ENCODE measurements at regions not wholly inside any gene's neighbourhood (a gene's known extent, or its start where the extent isn't known, plus 50 kb on each side); places are given as distances from the start of the nearest gene placed in this dataset.
"Not testable (repeated sequence)": the region's sequence is repeated elsewhere in the genome, so short reads cannot be mapped to it uniquely, and the experiment has no call there.

GRCh38 chr14:37712976-37713431, 117.6 kb downstream of the TTC6 start:
- no peak for DNase-seq

DNA sequence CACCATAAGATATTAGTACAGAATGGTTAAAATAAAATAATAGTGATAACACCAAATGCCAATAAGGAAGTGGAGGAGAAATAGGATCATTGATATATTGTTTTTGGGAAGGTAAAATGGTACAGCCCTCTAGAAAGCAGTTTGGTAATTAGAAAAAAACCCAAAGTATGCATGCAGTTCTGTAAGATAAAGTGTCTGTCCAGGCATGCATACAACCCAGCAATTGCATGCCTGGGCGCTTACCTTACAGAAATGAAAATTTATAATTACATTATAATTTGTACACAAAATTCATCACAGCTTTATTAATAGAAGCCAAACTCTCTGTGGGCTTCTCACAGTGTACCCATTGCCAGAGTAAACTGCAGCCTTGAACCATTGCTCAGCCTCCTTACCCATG, 124.7 kb downstream of the TTC6 start:
- DNase-seq: no peak

DNA sequence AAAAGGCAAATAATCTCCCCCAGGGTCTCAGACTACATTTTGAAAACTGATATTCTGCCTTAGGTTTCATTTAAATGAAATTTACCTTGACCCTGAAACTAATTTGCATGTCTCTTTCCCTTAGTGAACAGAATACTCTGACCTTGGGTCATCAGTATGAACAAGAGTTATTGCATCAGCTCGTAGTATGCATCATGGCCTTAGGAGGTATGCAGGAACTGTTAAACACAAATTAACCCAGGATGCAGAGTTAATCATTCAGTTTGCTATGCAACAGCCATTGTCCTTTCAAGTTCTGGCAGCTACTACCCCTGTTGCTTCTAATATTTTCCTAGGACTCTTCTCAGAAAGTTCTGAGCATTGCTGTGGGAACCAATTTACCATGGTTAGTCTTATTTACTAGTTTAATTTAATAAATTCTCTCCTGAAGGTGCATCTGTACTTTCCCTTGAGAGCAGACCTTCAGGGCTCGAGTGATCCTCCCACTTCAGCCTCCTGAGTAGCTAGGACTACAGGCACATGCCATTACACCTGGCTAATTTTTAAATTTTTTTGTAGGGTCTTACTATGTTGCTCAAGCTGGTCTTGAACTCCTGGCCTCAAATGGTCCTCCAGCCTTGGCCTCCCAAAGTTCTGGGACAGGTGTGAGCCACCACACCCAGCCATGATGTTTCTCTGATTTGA, 126.7 kb downstream of the TTC6 start:
- peak; percentile 10 for DNase-seq

- DNase-seq: no peak
These were observed 128.1 kb downstream of the TTC6 start for GRCh38 chr14:37723515-37723914.

- DNase-seq: no peak
These were observed 131.3 kb downstream of the TTC6 start for GRCh38 chr14:37726708-37727107.

- DNase-seq: no peak
These were observed 133.8 kb downstream of the TTC6 start for GRCh38 chr14:37729218-37729617.

GRCh38 chr14:37731094-37731493, 135.7 kb downstream of the TTC6 start:
- DNase-seq: no peak

DNA sequence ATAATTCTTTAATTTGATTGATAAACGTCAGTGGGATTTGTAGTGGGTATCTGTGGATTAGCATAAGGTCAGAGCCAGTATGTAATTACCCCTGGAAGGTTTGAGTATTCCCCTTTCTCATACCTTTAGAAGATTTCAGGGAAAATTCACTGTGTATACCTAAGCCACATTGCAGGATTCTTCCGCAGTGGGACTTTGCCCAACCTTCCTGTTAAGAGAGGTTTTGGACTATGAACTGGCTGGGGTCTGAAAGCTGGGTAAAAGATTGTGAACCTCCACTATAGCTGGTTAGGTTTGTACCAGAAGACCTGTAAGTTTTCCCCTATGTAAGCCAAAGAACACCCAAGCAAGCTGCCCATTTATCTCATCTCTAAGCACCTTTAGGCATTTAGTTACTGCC, 150.2 kb downstream of the TTC6 start:
- DNase-seq: no peak

DNA sequence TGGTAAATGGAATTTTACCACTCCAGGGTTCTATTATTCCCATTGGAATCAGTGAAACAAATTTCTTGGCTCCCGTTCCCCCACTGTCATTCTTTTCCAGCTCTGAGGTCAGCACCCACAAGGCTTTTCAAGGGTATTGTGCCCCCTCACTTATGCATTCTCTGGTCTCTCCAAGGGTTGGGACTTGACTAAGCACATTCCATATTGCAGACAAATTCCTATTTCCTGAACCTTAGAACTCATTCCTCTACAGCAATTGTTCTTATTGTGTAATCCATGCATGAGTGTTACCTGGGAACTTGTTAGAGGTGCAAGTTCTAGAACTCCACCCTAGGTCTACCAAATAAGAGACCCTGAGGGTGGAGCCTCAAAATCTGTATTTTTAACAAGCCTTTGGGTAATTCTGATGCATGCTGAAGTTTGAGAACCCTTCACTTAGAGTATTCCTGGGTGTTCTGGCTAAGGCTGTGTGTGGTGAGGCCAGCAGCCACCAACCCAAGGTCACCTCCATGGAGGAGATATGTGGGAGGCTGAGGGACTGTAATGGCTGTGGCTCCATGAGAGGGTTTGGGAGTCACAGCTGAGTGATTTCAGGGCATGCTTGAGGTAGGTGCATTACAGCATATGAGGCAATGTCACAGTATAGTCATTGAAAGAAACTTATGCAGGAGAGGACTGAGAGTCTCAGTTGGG, 150.9 kb downstream of the TTC6 start:
- no peak for DNase-seq

DNA sequence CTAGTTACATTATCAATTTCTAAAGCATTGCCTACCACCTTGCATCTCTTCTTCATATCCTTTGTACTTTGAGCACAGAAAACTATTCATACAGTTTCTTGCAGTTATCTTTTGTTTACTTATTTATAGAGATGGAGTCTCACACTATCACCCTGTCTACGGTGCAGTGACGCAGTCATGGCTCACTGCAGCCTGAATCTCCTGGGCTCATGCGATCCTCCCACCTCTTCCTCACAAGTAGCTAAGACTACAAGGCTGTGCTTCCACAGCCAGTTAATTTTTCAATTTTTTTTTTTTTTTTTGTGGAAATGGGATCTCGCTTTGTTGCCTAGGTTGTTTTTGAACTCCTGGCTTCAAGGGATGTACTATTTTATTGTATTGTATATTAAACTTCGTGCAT, 158.0 kb downstream of the TTC6 start:
- no peak for DNase-seq

GRCh38 chr14:37760275-37760674, 164.8 kb downstream of the TTC6 start:
- DNase-seq: not testable (repeated sequence)

DNA sequence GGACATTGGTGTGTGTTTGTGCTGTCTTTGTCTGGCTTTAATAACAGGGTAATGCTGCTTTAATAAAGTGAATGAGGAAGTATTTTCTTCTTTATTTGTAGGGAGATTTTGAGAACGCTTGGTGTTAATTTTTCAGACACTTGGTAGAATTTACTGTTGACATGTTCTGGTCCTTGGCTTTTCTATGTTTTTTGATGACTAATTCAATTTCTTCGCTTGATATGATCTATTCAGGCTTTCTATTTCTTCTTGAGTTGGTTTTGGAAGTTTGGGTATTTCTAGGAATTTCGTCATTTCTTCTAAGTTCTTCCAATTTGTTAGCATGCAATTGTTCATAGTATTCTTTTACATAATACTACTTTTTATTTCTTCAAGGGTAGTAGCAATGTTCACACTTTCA, 167.8 kb downstream of the TTC6 start:
- no peak for DNase-seq

GRCh38 chr14:37772283-37772682, 176.9 kb downstream of the TTC6 start:
- not testable (repeated sequence) for DNase-seq

DNA sequence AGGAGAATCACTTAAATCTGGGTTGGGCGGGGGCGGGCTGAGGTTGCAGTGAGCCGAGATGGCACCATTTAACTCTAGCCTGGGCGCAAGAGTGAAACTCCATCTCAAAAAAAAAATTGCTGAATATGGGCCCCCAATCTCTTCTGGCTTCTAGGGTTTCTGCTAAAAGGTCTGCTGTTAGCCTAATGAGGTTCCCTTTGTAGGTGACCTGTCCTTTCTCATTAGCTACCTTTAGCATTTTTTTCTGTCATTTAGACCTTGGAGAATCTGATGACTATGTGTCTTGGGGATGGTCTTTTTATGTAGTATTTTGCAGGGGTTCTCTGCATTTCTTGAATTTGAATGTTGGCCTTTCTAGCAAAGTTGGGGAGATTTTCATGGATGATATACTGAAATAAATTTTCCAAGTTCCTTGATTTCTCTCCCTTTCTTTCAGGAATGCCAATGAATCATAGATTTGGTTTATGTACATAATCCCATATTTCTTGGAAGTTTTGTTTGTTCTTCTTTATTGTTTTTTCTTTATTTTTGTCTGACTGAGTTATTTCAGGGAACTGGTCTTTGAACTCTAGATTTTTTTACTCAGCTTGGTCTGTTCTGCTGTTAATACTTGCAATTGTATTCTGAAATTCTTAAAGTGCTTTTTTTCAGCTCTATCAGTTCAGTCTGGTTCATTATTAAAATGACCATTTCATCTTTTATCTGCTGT, 181.5 kb downstream of the TTC6 start:
- DNase-seq: no peak

- no peak for DNase-seq
These were observed 182.9 kb downstream of the TTC6 start for GRCh38 chr14:37778135-37778943.

DNA sequence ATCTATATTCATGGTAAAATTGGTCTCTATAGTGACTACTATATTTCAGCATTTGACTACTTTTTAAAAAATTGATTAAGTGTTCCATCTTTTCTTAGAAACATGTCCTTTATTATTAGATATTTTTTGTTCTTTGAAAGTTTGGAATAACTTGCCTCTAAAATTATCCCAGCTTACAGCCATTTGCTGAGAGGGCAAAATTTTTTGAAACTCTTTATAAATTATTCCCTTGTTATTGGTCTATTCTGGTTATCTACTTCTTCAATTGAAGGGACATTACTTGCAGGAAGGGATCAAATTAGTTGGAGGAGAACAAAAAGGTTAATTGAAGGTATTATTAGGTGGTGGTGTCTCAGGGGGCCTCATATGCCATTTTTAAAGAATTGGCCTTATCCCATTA, 184.1 kb downstream of the TTC6 start:
- no peak for DNase-seq

DNA sequence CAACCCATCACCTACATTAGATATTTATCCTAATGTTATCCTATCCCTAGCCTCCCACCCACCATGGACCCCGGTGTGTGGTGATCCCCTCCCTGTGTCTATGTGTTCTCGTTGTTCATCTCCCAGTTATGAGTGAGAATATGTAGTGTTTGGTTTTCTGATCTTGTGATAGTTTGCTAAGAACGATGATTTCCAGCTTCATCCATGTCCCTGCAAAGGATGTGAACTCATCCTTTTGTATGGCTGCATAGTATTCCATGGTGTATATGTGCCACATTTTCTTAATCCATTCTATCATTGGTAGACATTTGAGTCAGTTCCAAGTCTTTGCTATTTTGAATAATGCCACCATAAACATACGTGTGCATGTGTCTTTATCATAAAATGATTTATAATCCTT, 185.3 kb downstream of the TTC6 start:
- DNase-seq: not testable (repeated sequence)

DNA sequence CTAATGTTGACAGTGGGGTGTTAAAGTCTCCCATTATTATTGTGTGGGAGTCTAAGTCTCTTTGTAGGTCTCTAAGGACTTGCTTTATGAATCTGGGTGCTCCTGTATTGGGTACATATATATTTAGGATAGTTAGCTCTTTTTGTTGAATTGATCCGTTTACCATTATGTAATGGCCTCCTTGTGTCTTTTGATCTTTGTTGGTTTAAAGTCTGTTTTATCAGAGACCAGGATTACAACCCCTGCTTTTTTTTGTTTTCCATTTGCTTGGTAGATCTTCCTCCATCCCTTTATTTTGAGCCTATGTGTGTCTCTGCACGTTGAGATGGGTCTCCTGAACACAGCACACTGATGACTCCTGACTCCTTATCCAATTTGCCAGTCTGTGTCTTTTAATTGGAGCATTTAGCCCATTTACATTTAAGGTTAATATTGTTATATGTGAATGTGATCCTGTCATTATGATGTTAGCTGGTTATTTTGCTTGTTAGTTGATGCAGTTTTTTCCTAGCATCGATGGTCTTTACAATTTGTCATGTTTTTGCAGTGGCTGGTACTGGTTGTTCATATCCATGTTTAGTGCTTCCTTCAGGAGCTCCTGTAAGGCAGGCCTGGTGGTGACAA, 188.9 kb downstream of the TTC6 start:
- DNase-seq: not testable (repeated sequence)

GRCh38 chr14:37784827-37785223, 189.4 kb downstream of the TTC6 start:
- not testable (repeated sequence) for DNase-seq

- DNase-seq: not testable (repeated sequence)
These were observed 189.9 kb downstream of the TTC6 start for GRCh38 chr14:37785298-37785697.

DNA sequence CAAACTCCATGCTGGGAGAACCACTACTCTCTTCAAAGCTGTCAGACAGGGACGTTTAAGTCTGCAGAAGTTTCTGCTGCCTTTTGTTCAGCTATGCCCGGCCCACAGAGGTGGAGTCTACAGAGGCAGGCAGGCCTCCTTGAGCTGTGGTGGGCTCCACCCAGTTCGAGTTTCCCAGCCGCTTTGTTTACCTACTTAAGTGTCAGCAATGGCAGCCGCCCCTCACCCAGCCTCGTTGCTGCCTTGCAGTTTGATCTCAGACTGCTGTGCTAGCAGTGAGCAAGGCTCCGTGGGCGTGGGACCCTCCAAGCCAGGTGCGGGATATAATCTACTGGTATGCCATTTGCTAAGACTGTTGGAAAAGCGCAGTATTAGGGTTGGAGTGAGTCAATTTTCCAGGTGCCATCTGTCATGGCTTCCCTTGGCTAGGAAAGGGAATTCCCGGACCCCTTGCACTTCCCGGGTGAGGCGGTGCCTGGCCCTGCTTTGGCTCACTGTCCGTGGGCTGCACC, 190.7 kb downstream of the TTC6 start:
- not testable (repeated sequence) for DNase-seq

DNA sequence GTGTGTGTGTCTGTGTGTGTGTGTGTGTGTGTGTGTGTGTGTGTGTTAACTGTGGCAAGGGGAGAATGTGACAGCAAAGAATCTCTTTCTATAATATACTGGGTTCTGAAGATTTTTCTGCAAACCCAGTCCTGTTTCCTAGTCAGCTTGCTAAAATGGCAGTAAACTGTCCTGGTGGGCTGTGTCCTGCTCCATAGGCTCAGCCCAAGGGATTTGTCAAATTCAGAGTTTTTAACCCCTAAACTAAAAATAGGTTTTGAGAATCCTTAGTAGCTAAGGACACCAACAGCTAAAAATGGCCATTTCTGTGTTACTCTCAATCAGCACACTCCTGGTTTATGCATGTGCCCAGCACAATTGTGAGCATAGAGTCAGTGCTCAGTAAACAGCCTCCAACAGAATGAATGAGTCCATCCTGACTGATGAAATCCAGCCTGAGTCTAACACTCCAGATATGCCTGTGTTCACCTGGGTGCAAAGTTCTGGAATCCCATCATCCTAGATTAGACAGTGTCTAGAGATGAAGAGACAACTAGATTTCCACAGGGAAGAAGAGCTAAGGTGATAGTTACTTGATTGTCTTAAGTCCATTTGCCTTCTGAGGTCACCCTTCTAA, 192.6 kb downstream of the TTC6 start:
- no peak for DNase-seq
